ENCODE measurements at regions not wholly inside any gene's neighbourhood (a gene's known extent, or its start where the extent isn't known, plus 50 kb on each side); places are given as distances from the start of the nearest gene placed in this dataset.

DNA sequence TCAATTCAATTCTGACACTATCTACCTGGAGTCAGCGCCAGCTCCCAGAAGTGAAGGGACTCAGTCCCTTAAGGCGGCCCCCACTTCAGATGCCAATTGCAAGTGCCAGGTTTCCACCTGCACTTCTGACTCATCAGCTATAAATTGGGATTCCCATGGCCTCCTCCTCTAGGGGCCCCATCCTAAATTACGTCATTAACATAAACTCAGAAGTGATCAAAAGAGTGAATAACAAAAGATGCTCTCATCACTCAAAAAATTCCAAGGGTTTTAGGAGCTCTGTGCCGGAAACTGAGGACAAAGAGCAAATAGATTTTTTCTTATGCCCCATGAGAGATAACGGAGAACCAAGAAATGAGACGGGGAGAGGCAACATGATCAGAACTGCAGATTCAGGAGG lies 148.6 kb upstream of the IRX6 start:
- TF ChIP-seq, protein P1, sequence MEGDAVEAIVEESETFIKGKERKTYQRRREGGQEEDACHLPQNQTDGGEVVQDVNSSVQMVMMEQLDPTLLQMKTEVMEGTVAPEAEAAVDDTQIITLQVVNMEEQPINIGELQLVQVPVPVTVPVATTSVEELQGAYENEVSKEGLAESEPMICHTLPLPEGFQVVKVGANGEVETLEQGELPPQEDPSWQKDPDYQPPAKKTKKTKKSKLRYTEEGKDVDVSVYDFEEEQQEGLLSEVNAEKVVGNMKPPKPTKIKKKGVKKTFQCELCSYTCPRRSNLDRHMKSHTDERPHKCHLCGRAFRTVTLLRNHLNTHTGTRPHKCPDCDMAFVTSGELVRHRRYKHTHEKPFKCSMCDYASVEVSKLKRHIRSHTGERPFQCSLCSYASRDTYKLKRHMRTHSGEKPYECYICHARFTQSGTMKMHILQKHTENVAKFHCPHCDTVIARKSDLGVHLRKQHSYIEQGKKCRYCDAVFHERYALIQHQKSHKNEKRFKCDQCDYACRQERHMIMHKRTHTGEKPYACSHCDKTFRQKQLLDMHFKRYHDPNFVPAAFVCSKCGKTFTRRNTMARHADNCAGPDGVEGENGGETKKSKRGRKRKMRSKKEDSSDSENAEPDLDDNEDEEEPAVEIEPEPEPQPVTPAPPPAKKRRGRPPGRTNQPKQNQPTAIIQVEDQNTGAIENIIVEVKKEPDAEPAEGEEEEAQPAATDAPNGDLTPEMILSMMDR (IDR thresholded peaks at IDR 0.05; ENCODE audit: insufficient read depth, low read depth, low read length), result no peak
- TF ChIP-seq EZH2 (IDR thresholded peaks at IDR 0.05; ENCODE audit: insufficient read depth, low read length), result no peak
